GM21423 (cell line): ENCODE measurements at regions not wholly inside any gene's neighbourhood (a gene's known extent, or its start where the extent isn't known, plus 50 kb on each side); places are given as distances from the start of the nearest gene placed in this dataset.
A peak's percentile ranks its signal among the peaks of the same experiment; 100 is the strongest.
"Not testable (repeated sequence)": the region's sequence is repeated elsewhere in the genome, so short reads cannot be mapped to it uniquely, and the experiment has no call there.

Source experiments
- ATAC-seq: cut with Tn5 transposase; IDR thresholded peaks from one replicate; pipeline ENCODE4 v1.9.1; 2021; ENCODE audit warnings: mild to moderate bottlenecking, moderate library complexity; ENCODE audit not compliant: unreplicated experiment

DNA sequence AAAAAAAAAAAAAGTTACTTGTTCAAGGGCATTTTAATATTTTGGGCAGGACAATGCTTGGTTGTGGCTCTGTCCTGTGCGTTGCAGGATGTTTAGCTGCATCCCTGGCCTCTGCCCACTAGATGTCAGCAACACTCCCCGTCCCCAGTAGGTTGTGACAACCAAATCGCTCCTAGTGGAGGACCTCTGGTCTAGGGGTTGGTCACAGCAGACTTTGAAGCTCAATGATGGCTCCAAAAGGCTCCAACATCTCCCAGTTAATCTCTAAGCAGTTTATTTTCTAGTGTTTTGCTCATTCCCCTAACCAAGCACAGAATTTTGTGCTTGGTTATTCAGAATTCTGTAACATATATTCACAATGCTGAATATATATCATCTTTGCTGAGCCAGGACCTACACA lies 67.0 kb downstream of the CHRNA1 start:
- peak; percentile 91 for ATAC-seq

DNA sequence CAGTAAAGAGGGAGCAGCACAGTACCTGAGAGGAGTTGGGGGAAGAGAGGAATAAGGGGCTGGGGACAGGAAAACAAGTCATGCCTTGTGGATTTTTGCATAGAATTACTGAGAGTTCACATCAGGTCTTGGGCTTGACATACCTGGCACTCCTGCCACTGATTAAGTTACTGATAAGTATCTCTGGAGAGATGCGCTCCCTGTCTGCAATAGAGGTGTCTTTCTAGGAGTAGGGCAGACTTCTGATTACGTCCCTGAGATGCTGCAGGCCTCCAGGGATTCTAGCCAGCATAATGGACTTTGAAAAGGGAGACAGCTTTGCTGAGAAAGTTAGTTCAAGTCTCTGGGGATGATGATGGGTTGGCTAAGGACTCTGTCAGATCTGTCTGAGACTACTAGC lies 69.4 kb downstream of the CHRNA1 start:
- no peak for ATAC-seq

- no peak for ATAC-seq
Observed at GRCh38 chr2:174694196-174694878, 69.9 kb downstream of the CHRNA1 start.

DNA sequence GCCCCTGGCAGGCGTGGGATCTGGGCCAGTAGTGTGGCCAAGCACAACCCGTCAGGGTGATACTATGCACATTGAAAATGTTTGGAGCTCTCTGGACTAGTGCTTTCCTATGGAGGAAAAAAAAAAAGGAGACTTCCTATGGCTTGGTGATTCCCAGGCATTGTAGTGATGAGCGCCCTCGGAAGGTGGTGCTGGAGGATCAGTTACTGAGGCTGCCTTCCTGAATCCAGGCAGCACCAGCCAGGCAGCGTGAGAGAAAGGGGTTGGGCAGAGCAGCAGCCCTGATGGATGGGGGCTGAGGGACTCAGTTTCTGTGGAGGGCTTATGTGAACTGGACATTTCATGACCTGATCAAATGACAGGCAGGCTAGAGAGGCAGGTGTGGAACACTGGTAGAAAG lies 70.9 kb downstream of the CHRNA1 start:
- ATAC-seq: no peak

- ATAC-seq: no peak
Observed at GRCh38 chr2:174692256-174692919, 71.9 kb downstream of the CHRNA1 start.

- ATAC-seq: no peak
Observed at GRCh38 chr2:174691201-174691779, 73.0 kb downstream of the CHRNA1 start.

DNA sequence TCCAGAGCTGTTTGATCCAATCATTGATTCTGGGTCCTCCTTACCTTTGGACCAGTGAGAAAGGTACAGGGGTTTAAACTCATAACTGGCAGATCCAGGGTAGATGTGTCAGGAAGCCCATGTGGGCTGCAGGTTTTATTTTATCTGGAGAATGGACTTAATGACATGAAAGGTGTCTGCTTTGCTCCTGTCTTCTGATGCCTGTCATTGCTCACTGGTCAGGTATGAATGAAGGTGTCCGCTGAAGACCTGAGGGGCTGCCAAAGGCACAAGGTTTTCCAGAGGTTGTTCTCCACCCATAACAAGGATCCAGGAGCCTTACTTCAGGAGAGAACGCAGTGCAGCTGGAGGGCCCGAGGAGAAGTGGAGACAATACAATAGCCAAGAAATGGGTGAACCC lies 74.2 kb downstream of the CHRNA1 start:
- ATAC-seq: no peak

GRCh38 chr2:174688079-174688478 lies 76.2 kb downstream of the CHRNA1 start:
- no peak for ATAC-seq

- no peak for ATAC-seq
Observed at GRCh38 chr2:174686430-174686829, 77.8 kb downstream of the CHRNA1 start.

DNA sequence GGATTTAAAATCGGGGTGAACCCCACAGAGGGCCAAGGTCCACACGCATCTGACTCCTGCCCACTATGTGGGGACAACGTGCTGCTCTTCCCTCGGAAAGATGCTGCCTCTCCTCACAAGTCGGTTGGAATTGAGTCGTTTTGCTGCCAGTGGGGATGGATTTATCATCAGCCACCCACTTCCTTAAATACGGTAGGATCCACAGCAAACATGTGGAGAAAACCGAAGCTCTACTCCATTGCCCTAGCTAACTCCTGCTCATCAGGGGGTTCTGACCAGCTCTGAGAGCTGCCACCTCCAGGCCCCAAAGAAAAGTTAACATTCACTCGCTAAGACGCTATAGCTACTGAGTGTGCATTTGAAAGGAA lies 80.9 kb downstream of the CHRNA1 start:
- peak; percentile 33 for ATAC-seq

GRCh38 chr2:174682578-174683391 lies 81.5 kb downstream of the CHRNA1 start:
- peak; percentile 49 for ATAC-seq

DNA sequence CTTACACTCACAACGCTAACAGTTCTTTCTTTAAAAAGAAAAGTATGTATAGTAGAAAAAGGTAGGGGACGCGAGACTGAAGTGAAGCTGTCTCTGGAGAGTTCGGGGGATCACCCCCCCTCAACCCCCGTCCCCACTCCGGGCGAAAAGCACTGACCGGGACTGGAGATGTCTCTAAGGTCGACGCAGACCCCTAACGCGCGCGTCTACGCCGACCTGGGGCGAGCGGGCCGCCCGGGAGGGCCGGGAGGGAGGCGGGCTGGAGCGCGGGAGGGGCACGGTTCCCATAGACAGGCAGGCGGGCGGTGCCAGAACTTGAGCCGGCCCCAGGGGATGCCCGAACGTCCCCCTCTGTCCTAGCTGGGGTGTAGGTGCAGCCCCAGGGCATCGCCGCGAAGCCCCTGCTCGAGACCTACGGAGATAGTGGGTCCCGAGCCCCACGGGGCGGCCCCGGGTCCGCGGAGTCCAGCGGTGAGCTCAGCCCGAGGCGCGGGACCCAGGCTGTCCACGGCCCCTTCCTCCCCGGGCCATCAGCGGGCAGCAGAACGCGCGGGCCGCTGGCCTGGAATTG lies 82.2 kb downstream of the CHRNA1 start:
- ATAC-seq: peak; percentile 39

DNA sequence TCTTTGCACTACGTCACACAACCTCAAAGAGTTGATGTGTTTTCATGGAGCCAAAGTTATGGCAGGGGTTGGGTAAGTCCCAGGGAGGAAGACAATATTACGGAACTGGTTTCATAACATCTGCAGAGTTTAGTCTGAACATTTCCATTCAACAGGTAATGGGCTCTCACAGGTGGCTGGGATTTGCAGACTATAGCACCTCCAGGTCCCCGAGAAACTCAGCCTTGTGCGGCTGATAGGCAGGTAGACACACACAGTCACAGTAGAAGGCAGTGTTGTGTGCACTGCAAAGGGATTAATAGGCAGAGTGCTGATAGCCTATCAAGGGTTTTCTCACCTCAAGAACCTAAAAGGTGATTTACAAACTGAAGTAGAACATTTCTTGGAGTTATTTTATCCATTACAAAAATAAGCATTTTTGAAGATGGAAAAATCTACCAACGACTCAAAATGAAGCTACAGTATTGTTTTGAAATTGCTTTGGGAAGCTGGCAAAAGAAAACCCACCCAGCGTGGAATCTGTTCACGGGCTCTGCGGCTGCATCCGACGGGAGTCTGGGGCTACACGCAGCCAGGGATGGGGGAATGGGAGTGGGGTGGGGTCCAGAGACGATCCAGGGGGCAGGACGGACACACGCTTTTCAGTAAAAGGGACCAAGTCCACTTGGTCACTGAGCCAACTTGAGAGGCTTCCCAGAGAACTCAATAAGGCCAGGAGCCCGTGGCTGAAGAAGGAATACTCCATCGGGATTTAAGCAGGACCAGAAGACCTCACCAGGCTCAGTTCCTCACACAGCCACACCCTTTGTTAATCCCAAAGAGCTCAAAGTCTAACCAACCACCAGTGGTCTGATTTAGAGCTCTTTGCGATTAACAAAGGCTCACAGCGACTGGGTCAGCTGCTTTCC lies 82.9 kb downstream of the CHRNA1 start:
- ATAC-seq: no peak

DNA sequence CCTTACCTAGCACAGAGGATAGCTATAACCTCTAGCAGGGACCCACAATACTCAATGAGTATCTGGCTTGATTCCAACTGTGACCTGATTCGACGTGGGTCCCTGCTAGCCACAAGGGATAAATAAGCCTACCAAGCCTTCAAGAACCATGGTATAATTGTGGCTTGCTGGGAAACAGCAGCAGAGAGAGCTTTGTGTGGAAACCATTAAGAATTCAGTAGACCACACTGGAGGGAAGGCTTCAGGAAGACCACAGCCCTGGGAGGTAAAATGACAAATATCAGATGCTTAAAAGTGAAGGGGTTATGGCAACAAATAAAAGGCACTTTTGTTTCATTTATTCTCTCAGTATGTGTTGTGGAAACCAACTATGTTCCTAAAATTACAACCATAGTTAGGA lies 82.6 kb upstream of the WIPF1 start:
- no peak for ATAC-seq

GRCh38 chr2:174678395-174678794 lies 80.8 kb upstream of the WIPF1 start:
- no peak for ATAC-seq

- ATAC-seq: no peak
Observed at GRCh38 chr2:174675615-174676014, 78.0 kb upstream of the WIPF1 start.

- ATAC-seq: no peak
Observed at GRCh38 chr2:174673876-174674275, 76.3 kb upstream of the WIPF1 start.

DNA sequence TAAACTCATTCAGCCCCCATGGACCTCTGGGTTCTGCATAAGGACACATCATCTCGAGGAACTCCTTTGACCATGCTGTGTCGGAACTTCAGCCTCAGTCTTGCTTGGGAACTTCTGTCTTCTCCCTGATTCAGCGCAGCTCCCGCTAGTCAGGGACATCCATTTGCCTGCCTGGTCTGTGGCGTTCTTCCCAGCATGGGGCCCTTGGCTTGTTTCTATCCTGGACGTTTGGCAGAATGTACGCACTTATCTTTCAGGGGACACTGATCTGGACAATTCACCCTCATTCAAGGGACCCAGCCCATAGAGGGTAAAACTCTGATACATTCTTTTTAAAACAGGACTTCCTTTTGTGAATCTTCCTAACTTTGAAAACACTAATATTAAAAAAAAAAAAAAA lies 75.8 kb upstream of the WIPF1 start:
- no peak for ATAC-seq

DNA sequence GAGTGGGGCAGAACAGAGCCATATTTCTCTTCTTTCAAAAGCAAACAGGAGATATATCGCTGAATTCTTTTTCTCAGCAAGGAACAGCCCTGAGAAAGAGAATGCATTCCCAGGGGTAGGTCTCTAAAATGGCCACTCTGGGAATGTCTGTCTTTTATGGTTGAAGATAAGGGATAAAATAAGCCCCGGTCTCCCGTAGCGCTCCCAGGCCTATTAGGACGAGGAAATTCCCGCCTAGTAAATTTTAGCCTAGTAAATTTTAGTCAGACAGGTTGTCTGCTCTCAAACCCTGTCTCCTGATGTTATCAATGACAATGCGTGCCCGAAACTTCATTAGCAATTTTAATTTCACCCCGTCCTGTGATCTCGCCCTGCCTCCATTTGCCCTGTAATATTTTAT lies 73.9 kb upstream of the WIPF1 start:
- not testable (repeated sequence) for ATAC-seq

GRCh38 chr2:174670446-174670845 lies 72.8 kb upstream of the WIPF1 start:
- ATAC-seq: no peak
